Esophagus (tissue), 2 donors: ENCODE measurements at regions not wholly inside any gene's neighbourhood (a gene's known extent, or its start where the extent isn't known, plus 50 kb on each side); places are given as distances from the start of the nearest gene placed in this dataset.

Experiments used
- H3K27ac ChIP-seq, 2 donors: one replicate each; pipeline ENCODE4 v1.5.1; 2013; ENCODE audit warnings: low read depth in 2 of 2, mild to moderate bottlenecking in 2 of 2, inconsistent platforms in 1 of 2, low read length in 1 of 2, moderate library complexity in 1 of 2
- H3K27me3 ChIP-seq, 2 donors: one replicate each; pipeline ENCODE4 v1.6.1; 2013; ENCODE audit warnings: low read length in 2 of 2, control low read depth in 1 of 2, mild to moderate bottlenecking in 1 of 2; ENCODE audit not compliant: insufficient read depth in 2 of 2, control insufficient read depth in 1 of 2
- H3K36me3 ChIP-seq, 2 donors: one replicate each; pipeline ENCODE4 v1.6.1; 2013; ENCODE audit warnings: low read length in 1 of 2; ENCODE audit not compliant: control insufficient read depth in 2 of 2, insufficient read depth in 2 of 2
- H3K4me1 ChIP-seq, 2 donors: one replicate each; pipeline ENCODE4 v1.6.1; 2013; ENCODE audit warnings: low read length in 1 of 2; ENCODE audit not compliant: control insufficient read depth in 2 of 2, insufficient read depth in 2 of 2
- H3K4me3 ChIP-seq, 2 donors: one replicate each; pipeline ENCODE4 v1.5.1; 2013; ENCODE audit warnings: low read length in 2 of 2, mild to moderate bottlenecking in 2 of 2, low read depth in 1 of 2, moderate library complexity in 1 of 2
- H3K9me3 ChIP-seq, 2 donors: one replicate each; pipeline ENCODE4 v1.6.1; 2013; ENCODE audit warnings: mild to moderate bottlenecking in 2 of 2, low read depth in 1 of 2, low read length in 1 of 2, moderate library complexity in 1 of 2; ENCODE audit not compliant: control insufficient read depth in 2 of 2, insufficient read depth in 1 of 2
- WGBS, 2 donors: extraction: QIAGEN DNeasy Blood & Tissue Kit; methylation state at CpG; one replicate each; pipeline ENCODE4 v1.1.7; 2013; 5-methylcytosine and 5-hydroxymethylcytosine counted together
- donor health status: healthy with polysubstance abuse.
- donor health status: Bipolar disorder and iron deficiency.

- Histone ChIP-seq H3K27ac (no peak overlapping the region), H3K9me3 (no peaks in the 10 kb centered on the region), H3K4me1 (no peaks in the 10 kb centered on the region), H3K36me3 (no peaks in the 10 kb centered on the region), H3K4me3 (no peak overlapping the region), H3K27me3 (no peaks in the 10 kb centered on the region)
- WGBS, 2 donors, result 75 to 77% methylated on average over 27 of the region's 27 CpGs
These were observed 54.4 kb upstream of the CFAP46 start for GRCh38 chr10:132996603-132997343.

- H3K27ac ChIP-seq, result no peak overlapping the region
- H3K27me3 ChIP-seq, result no peaks in the 10 kb centered on the region
- H3K36me3 ChIP-seq, result no peaks in the 10 kb centered on the region
- no peaks in the 10 kb centered on the region for H3K9me3 ChIP-seq
- no peaks in the 10 kb centered on the region for H3K4me1 ChIP-seq
- no peak overlapping the region for H3K4me3 ChIP-seq
- WGBS, 2 donors, result 78 to 85% methylated on average over 29 of the region's 29 CpGs
These were observed 53.7 kb upstream of the CFAP46 start for GRCh38 chr10:132995909-132996602.

DNA sequence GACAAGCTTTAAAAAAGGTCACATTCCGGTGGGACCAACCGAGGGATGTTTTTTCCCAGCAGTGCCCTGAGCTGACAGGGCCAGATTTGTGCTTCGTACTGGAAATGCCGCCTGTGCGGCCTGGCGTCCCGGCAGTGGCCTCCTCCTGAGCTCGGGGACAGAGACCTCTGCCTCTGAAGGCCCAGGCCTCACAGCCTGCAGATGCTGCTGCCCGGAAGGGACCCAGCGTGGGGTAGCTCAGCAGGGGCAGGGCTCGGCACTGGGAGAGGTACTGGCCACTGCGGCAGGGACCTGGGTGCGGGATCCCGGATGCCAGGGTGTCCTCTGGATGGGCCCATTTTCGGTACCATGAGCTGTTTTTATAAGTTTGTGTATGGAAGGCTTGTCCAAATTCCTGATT, 52.4 kb upstream of the CFAP46 start:
- no peaks in the 10 kb centered on the region for H3K36me3 ChIP-seq
- H3K4me1 ChIP-seq, result no peaks in the 10 kb centered on the region
- WGBS, 2 donors, result 79 to 81% methylated on average over 15 of the region's 15 CpGs
- no peaks in the 10 kb centered on the region for H3K27me3 ChIP-seq
- peak overlapping the region in 1 of 2 donors; percentile 28 for H3K4me3 ChIP-seq
- H3K27ac ChIP-seq, result no peak overlapping the region
- no peaks in the 10 kb centered on the region for H3K9me3 ChIP-seq

DNA sequence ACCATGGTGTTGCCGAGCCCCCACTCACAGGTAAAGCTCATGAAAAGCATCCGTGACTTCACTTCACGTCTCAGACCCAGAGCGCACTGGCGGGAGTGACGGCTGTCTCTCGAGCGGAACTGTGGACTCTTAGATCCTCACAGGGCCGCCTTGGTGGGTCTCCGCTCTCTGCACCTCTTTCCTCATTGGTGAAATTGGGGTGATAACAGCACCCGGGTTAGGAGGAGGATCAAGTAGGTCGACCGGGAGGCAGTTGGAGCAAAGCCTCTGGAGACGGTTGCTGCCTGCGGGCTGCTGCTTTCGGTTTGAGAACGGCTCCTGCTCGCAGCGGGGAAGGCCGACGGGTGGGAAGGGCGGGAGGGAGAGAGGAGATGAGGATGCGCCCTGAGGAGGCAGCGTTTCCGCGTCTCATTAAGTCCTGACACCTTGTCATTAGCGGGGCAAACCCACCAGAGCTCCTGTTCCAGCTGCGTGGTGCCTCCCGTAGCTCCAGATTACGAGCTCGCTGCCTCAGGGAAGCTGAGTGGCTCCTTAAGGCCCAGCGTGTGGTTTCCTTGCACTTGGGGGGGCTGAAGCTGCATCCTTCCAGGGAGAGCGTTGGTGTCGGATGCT, 51.9 kb upstream of the CFAP46 start:
- 38 to 52% methylated on average over 34 of the region's 34 CpGs for WGBS, 2 donors
- H3K27ac ChIP-seq, result no peak overlapping the region
- no peaks in the 10 kb centered on the region for H3K36me3 ChIP-seq
- peak overlapping the region; percentile 28 to 34 for H3K4me3 ChIP-seq
- H3K27me3 ChIP-seq, result no peaks in the 10 kb centered on the region
- no peaks in the 10 kb centered on the region for H3K9me3 ChIP-seq
- no peaks in the 10 kb centered on the region for H3K4me1 ChIP-seq

DNA sequence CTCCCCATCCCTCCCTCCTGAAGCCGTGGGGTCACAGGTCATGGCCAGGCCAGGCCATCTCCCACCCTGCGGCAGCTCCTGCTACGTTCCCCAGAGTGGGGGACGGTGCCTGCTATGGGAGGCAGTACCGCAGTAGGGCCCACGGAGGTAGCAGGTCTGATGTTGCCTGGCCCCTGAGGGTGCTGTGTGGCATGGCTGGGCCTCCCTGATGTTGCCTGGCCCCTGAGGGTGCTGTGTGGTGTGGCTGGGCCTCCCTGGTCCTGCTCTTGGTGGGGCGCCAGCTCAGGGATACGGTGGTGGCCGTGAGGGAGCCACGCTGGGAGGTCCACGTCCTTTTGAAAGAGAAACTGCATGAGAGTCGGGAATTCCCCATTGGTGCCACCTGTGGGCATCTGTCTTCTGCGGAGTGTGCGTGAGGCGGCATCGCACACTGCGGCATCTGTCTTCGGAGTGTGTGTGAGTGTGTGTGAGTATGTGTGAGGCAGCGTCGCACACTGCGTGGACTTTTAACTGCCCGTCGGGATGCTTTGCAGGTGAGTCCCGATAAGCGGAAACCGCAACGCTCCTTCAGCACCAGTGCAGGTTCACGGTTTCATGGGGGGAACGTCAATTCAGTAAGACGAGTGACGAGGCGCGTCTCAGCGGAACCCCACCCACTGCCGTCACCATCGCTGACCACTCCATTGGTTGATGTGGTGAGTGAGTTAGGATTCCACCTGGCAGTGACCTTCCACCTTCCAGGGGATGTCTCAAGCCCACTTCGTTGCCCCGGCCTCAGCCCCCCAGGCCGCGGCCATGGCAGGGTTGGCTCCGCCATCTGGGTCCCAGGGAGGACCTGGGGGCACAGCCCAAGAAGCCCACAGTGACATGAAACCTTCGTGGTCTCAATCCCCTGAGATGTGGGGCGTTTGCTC, 51.2 kb upstream of the CFAP46 start:
- H3K27ac ChIP-seq, result no peak overlapping the region
- no peaks in the 10 kb centered on the region for H3K27me3 ChIP-seq
- no peaks in the 10 kb centered on the region for H3K9me3 ChIP-seq
- H3K4me3 ChIP-seq, result peak overlapping the region; percentile 28 to 34
- 90 to 91% methylated on average over 43 of the region's 43 CpGs for WGBS, 2 donors
- H3K4me1 ChIP-seq, result no peaks in the 10 kb centered on the region
- H3K36me3 ChIP-seq, result no peaks in the 10 kb centered on the region

- 79 to 80% methylated on average over 30 to 36 of the region's 36 CpGs for WGBS, 2 donors
These were observed 50.3 kb upstream of the CFAP46 start for GRCh38 chr10:132992433-132993215.

More at GRCh38 chr10:132992433-132993215, 50.3 kb upstream of the CFAP46 start:
- Histone ChIP-seq H3K4me1 (no peaks in the 10 kb centered on the region), H3K27me3 (no peaks in the 10 kb centered on the region), H3K9me3 (no peaks in the 10 kb centered on the region), H3K36me3 (no peaks in the 10 kb centered on the region), H3K4me3 (no peak overlapping the region), H3K27ac (no peak overlapping the region)
